ENCODE measurements at regions not wholly inside any gene's neighbourhood (a gene's known extent, or its start where the extent isn't known, plus 50 kb on each side); places are given as distances from the start of the nearest gene placed in this dataset.
"Not testable (repeated sequence)": the region's sequence is repeated elsewhere in the genome, so short reads cannot be mapped to it uniquely, and the experiment has no call there.

DNA sequence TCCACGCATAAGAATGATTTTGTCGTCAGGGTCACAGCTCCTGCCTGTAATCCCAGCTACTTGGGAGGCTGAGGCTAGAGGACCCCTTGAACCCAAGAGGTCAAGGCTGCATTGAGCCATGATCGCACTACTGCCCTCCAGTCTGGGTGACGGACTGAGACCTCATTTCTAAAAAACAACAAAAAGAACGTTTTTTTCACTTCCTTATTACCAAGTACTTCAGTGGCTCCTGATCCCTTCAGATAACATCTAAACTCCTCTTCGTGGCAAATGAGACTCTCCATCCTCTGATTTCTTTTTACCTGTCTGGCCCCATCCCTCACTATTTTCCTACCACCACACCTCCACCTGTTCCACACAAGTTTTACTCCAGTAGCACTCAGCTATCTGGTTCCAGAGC lies 105.4 kb upstream of the TLK1 start:
- no peak for DNase-seq (ENCODE audit: low read depth in 2 of 2)

DNA sequence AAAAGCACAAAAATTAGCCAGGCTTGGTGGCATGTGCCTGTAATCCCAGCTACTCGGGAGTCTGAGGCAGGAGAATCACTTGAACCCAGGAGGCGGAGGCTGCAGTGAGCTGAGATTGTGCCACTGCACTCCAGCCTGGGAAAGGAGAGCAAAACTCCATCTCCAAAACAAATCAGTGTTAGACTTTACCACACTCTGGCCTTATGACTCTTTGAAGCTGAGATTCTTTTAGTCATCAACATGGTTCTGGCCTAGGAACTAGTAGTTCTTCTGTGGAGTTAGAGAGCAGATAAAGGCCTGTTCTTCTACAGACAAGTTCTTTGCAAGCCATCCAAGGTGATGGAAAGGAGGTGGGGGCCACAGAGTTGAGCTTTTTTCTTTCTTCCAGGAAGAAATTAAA lies 100.8 kb upstream of the TLK1 start:
- DNase-seq (ENCODE audit: low read depth in 2 of 2): not testable (repeated sequence)

DNA sequence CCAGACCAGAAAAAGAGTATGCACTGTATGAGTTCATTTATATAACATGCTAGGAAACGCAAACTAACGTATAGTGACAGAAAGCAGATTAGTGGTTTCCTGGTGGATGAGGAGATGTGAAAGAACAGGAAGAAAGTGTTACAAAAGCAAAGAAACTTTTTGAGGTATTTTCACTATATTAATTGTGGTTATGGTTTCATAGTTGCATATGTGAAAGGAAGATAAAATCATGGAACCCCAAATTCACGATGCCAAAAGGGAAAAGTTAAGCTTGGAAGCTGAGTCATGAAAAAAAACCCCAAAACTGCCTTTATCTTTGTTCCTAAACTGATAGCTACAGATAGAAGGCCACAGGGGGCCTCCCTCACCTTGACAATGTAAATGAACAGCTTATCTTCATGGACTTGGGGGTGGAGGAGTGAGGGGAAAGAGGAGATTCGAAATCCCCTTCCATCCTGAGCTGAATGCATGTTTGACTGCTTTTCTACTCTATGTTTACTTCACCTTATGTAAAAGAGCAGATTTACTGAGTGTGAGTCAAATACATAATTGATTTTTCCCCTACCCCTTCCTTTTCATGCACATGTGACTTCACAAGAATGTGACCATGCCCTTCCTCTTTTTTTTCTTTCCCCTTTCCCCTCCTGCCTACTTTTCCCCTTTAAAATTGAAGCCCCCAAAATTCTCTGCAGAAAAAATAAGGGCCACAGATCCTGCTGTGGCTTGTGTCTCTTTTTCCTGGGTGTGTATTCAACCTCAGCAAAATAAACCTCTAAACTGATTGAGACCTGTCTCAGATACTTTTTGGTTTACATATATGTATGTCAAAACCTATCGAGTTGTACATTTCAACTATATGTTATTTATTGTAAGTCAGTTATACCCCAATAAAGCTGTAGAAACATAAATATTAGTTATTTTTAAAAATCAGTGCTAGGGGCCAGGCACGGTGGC lies 100.1 kb upstream of the TLK1 start:
- peak in 1 of 2 experiments; percentile 17 for DNase-seq (ENCODE audit: low read depth in 2 of 2)

DNA sequence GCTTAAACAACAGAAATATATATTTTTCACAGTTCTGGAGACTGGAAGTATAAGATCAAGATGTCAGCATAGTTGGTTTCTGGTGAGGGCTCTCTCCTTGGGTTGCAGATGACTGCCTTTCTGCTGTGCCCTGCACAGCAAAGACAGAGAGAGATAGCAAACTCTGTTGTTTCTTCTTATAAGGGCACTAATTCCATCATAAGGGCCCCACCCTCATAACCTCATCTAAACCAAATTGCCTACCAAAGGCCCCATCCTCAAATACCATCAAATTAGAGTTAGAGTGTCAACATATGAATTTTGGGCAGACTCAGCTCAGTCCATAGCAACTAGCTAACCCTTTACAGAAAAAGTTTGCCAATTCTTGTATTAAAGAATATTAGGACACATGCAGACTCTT lies 94.0 kb upstream of the TLK1 start:
- DNase-seq (ENCODE audit: low read depth in 2 of 2): no peak

DNA sequence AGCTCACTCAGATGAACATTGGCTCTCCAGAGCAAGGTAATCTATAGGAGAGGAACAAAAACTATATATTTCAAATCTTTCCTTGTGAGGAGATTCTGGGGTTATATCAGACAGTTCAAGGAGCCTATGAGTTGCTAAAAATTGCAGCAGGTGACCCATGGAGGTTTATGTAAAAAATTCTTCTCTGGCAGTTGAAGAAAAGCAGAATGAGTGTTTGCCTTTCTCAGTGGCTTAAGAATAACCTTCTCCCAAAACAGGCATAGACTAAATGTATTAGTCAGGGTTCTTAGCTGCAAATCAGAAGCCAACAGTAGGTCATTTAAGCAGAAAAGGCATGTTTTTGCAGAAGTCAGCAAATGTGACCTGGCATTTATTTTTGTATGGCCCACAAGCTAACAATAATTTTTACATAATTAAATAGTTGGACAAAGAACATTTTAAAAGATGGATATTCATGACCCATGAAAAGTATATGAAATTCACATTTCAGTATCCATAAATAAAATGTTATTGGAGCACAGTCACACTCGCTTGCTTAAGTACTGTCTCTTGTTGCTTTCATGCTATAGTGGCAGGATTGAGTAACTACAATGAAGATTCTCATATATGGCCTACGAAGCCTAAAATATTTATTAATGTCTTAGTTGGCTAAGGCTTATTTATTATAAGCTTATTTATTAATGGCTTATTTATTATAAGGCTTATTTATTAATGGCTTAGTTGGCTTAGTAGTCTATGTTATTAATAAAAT lies 93.4 kb upstream of the TLK1 start:
- DNase-seq (ENCODE audit: low read depth in 2 of 2): no peak

DNA sequence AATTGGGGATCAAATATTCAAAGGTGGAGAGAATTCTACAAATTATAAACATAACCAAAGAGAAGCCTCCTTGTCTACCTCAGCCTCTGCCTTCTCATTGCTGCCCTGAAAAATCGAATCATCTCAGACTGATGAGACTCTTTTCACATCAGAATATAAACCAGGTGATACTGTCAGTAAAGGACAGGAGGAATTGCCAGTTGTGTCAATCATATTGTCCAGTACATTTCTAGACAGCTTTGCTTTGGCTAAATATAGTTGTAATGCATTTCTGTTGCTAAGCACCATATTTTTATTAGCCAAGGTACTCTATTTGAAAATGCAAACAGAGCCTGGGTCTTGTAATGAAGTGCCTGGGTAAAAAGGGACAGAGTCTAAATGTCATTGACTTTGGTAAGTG lies 92.6 kb upstream of the TLK1 start:
- no peak for DNase-seq (ENCODE audit: low read depth in 2 of 2)

DNA sequence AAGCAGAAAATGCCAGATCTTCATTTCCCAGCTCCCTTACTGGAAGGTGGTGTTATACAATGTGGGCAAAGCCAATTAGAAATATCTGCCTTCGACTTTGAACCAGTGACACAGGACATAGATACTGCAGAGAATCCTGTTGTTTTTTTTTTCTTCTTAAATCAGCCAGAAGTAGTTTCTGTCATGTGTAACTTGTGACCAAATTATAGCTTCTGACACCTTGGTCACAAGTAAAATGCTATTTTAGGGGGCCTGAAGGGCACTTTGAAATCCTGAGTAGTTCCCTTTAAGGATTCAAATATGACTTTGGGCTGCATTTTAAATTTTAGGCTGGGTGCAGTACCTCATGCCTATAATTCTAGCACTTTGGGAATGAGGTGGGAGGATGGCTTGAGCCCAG lies 89.0 kb upstream of the TLK1 start:
- no peak for DNase-seq (ENCODE audit: low read depth in 2 of 2)

DNA sequence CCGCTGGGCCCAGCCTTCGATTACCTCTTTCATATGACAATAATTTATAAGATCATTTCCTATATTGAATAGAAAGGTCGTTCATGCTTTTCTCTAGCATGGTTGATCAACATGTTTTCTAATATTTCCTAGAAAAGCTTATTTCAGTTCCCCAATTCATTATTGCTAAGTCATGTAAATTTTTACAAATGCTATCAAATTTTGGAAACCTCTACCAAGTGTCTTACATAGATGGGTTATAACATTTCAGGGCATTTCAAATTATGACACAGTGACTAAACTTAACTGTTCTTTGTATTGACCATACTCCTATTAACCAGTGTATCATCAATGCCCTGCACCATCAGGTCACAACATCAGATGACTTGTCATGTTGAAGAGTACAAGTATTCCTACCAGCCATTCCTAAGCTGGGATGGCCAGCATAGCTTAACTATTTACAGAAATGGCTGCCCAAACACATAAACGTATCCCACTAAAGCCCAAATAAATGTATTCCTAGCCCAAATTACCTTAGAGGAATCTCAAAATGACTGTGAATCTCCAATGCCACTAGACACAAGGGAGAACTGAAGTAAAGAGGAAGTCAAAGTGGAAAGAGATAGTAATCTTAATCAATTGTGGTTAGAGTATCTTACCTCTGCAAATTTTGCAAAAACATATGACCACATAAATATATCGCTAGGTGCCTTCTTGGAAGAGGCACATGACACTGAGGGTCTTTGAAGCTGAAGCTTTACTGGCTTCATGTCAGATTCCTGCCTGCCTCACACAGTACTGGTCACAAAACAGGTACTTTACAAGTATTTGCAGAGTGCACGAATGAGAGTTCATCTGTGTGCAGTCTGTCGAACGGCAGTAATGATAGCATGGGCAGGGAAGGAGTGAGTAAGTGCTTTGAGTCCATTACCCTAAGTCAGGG lies 87.3 kb upstream of the TLK1 start:
- DNase-seq (ENCODE audit: low read depth in 2 of 2): no peak

DNA sequence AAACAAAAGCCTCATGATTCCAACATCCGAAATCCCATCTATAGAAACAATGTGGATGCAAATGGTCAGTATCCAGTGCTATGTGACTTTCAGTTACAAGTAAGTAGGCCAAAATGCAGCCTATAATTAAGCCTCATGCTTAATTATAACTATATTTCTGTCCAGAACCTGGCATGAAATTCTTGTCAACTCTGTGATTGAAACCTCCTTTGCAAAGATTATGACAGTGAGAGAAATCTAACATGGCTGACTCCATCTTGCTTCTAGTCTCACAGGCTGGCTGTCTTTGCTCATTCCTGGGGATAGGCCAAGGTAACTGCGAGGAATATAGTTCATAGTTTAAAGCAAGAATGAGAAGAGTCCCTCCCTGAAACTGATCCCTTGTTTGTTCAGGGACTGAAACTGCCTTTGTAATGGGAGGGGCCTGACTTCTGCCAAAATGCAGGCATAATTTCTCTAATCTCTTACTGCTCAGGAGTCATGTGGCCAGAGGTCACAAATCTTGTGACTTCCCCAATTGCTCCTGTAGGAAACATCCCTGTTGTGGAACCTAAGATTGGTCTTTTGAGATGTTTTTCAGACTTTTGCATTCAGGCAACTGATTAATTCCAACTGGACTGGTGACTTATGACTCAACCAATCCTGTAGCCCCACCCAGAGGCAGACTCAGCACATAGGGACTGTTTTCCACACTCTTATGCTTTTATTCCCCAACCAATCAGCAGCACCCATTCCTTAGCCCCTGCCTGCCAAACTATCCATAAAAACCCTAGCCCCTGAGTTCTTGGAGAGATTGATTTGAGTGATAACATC lies 84.5 kb upstream of the TLK1 start:
- no peak for DNase-seq (ENCODE audit: low read depth in 2 of 2)

DNA sequence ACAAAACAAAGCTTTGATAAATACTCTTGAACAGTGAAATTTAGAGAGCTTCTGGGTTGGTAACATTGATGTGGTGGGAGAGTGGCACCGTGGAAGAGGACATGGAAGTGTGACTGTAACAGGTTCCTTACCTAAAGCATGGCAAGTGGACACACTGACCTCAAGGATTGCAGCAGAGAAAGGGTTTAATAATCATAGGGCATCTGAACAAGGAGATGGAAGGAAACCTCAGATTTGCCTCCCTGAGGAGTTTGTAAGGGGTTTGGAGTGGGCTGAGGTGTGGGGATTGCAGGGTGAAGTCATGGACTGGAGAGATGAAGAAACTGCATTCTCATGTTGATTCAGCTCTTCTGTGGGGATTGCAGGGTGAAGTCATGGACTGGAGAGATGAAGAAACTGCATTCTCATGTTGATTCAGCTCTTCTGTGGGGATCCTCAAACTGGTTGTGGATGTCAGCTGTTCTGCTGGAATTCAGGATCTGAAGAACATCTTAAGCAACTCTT lies 83.8 kb upstream of the TLK1 start:
- no peak for DNase-seq (ENCODE audit: low read depth in 2 of 2)

DNA sequence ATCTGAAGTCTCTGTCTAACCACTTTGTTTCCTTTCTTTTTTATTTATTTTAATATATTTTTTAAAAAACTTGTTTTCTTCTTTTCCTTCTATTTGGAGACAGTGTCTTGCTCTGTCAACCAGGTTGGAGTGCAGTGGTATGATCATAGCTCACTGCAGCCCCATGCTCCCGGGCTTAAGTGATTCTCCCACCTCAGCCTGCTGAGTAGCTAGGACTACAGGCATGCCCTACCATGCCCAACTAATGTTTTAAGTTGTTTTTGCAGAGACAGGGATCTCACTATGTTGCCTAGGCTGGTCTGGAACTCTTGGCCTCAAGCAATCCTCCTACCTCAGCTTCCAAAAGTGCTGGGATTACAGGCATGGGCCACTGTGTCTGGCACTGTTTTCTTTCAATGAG lies 81.1 kb upstream of the TLK1 start:
- no peak for DNase-seq (ENCODE audit: low read depth in 2 of 2)

DNA sequence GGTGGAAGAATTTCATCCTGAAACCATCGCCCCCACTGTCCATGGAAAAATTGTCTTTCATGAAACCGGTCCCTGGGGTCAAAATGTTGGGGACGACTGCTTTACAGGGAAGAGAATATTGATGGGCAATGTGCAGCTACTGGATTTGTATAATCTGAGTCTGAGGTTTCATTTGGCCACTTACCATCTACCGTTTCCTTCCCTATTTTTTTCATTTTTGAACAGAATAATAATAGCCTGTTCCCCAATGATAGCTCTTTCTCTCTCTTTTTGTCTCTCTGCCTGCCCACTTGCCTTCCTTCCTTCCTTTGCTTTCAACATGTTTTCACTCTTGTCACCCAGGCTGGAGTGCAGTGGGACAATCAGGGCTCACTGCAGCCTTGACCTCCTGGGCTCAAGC lies 78.3 kb upstream of the TLK1 start:
- DNase-seq (ENCODE audit: low read depth in 2 of 2): no peak

DNA sequence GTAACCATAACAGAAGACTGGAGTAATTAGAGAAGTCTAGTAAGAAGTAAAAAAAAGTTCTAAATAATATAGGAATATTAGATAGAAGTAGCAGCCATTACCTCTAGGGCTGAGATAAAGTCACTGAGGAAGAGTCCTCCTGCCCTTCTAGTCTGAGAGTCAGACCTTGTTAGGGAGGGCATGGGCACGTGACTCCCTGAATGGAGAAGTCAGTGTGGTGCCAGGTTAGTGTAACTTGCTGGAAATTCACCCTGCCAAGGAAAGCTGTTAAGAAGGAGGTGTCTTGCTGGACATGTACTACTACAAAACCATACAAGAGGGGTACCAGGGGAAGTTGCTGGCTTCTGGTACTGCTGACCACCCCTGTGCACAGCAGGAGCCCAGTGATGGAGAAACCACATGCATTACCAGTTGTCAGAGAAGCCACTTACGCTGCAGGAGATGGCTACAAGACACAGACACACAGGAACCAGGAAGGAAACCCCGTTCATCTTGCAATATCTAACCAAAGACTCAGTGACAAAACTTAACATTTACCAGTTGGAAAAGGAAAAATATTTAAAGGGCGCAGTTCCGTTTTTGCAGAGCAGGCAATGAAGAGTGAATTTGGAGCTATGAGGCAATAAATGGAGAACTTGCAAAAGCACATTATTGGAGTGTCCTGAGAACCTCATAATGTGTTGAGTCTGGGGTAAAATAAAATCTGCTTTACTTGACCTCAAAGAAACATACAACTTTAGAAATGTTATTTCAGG lies 77.2 kb upstream of the TLK1 start:
- DNase-seq (ENCODE audit: low read depth in 2 of 2): no peak

DNA sequence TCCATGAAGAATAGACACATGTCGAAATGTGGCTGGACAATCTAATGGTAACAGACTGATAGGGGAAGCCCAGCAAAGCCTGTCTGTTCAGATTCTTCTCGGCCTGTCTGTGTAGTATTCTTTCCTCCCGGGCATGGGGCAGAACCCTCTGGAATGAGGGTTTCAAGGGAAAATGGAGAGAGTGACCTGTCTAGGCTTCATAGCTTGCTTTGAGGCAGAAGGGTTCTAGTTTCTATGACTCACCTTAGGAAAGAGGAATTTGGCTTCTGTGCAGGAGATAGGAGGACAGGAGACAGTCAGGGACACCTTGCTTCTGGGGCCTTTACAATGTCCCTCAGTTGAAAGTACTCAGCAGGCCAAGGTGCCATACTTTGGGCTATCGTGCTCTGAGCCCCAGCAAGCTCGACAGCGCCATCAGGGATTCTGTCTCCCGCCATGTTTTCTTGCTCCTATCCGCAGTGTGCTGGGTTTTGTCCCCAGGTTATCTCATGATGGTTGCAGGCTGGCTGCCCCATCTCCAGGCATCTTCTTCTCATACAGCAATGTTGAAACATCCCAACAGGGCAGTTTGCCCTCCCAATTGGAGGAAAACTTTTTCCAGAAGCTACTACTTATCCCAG lies 74.7 kb upstream of the TLK1 start:
- no peak for DNase-seq (ENCODE audit: low read depth in 2 of 2)

DNA sequence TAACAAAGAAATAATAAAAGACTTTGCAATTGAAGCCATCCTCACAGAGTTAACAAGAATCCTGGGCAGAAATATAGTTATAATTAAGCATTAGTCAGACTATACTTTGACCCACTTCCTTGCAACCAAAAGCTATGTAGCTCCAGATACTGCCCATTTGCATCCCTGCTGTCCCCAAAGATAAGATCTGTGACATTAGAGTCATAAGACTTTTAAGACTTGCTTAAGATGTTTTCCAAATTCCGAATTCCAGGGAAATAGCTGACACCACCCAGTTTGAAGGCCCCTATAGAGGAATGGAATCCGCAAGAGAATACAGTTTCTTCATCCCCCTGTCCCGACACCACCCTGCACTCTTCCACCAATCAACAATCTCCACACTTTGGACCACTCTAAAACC lies 69.5 kb upstream of the TLK1 start:
- DNase-seq (ENCODE audit: low read depth in 2 of 2): no peak

DNA sequence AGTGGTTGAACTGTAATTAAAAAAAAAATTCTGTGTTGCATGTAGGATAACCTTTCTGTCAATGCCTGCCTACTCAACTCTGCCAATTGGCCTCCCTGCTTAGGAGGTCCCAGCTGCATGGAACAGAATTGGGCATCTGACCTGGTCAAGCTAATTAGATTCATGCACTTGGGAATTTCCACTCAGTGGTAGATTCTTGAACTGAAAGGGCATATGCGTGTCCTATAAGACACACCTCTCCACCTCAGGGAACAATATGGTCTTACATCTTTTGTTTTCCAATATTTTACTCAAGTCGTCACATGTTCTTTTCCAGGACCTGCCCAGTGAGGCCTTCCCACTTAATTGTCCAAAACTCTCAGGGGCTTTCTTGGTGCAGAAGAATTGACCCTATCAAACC lies 68.1 kb upstream of the TLK1 start:
- no peak for DNase-seq (ENCODE audit: low read depth in 2 of 2)

DNA sequence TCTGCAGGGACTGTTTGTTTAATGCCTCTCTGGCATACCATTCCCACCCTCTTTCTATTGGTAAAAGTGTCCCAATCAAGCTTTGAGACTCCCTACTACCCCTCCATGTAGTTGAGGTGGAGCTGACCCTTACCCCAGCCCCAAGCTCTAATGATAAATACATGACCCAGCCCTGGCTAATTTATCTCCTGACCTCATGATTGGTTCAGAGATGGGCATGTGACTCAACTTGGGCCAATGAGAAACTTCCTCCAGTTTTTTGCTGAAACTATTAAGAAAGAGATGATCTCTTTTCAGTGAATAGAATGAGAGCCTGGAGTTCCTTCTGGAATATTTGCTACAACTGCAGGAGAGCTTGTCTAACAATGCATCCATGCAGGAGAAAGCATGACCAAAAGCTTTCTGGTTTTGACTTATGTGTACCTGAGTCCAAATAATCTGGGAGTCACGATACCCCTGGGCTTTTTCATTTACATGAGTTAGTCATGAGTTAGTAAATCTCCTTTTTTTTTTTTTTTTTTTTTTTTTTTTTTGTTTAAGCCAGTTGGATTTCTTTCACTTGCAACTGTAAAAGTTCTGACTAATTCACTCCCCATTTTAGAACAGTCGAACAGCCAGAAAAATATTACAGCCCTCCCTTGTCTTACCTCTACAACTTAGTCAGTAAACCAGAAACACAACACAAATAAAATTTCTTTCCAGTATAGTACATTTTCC lies 66.5 kb upstream of the TLK1 start:
- DNase-seq (ENCODE audit: low read depth in 2 of 2): no peak

DNA sequence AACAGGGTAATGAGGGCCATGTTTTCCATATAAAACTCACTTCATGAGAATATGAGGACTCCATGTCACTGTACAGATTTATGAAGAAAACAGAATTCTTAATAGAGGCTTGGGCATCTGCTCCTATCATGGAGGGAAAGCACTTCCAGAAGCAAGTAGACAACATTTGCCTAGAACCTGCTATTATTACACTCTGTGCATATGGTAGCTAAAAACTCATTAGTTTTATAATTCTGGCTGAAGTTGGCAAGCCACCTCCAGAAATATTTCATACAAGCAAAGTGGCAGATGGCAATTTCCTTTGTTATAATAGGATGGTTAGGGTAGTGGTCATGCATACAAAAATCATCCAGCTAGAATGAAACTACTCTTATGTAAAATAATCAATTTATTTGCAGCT lies 65.8 kb upstream of the TLK1 start:
- no peak for DNase-seq (ENCODE audit: low read depth in 2 of 2)

DNA sequence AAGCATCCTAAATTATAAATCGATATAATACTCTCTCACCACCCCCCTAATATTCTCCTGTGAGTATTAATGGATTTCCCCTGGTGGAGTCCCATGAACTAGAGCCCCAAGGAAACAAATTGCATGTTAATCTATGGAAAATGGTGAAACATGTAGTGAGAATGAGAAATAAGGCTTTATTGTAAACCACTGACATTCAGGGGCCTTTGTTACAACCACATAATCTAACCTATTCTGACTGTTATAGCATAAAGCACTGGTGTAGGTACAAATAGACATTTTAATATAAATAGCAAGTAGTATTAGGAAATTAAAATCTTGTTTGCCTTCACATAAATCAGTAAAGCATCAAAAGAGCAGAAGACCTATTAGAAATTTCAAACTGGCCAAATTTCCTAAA lies 65.3 kb upstream of the TLK1 start:
- no peak for DNase-seq (ENCODE audit: low read depth in 2 of 2)
